HEK293 (cell line): ENCODE measurements at regions not wholly inside any gene's neighbourhood (a gene's known extent, or its start where the extent isn't known, plus 50 kb on each side); places are given as distances from the start of the nearest gene placed in this dataset.

Source experiments
- CTCF ChIA-PET: fragments of 350-600 bp; formaldehyde crosslinking; extraction: SDS; loops from one replicate; lab custom pipeline; 2021; ENCODE audit warnings: antibody characterized with exemption; lab: Yijun Ruan, JAX
- POLR2A ChIA-PET: fragments of 300-600 bp; formaldehyde crosslinking; extraction: SDS; loops from one replicate; lab custom pipeline; 2020; ENCODE audit warnings: antibody characterized with exemption, inconsistent platforms; lab: Yijun Ruan, JAX
- H3K27ac ChIP-seq: fragments of 200-500 bp; sonication (Bioruptor generic); 2 replicates; pipeline ENCODE4 v1.5.1; 2014; ENCODE audit warnings: low read depth, low read length, control low read depth, inconsistent platforms; ENCODE audit errors: extremely low read depth
- H3K36me3 ChIP-seq, 2 experiments: fragments of 200-500 bp in 1 of 2; sonication (Bioruptor generic) in 1 of 2; 1 replicate in 1 of 2; 2 replicates in 1 of 2; pipeline ENCODE4 v1.5.1; 2014 to 2017; ENCODE audit warnings: inconsistent platforms in 2 of 2, low read length in 2 of 2; ENCODE audit not compliant: control insufficient read depth in 2 of 2, insufficient read depth in 1 of 2
- H3K4me1 ChIP-seq: fragments of 200-500 bp; sonication (Bioruptor generic); 2 replicates; pipeline ENCODE4 v1.5.1; 2014; ENCODE audit warnings: mild to moderate bottlenecking, low read length, inconsistent platforms; ENCODE audit not compliant: control insufficient read depth, insufficient read depth
- H3K4me3 ChIP-seq: 2 replicates; pipeline ENCODE4 v1.5.1; 2011; ENCODE audit warnings: low read depth, mild to moderate bottlenecking, control low read depth, low read length, moderate library complexity
- H3K9me3 ChIP-seq: fragments of 200-500 bp; sonication (Bioruptor generic); 2 replicates; pipeline ENCODE4 v1.5.1; 2014; ENCODE audit warnings: low read depth, low read length, inconsistent platforms; ENCODE audit not compliant: control insufficient read depth, insufficient read depth
- ATF2 ChIP-seq: fragments of 450-650 bp; formaldehyde crosslinking; IDR thresholded peaks from 2 replicates; pipeline ENCODE4 v1.5.1; 2016; ENCODE audit warnings: missing biosample characterization, missing genetic modification characterization, low read depth
- OVOL3 ChIP-seq: fragments of 450-650 bp; formaldehyde crosslinking; IDR thresholded peaks from 2 replicates; pipeline ENCODE4 v1.5.1; 2016; ENCODE audit warnings: missing biosample characterization, missing genetic modification characterization
- REPIN1 ChIP-seq: fragments of 450-650 bp; formaldehyde crosslinking; IDR thresholded peaks from 2 replicates; pipeline ENCODE4 v1.5.1; 2017; ENCODE audit warnings: missing biosample characterization, missing genetic modification characterization, low read depth
- SP3 ChIP-seq: fragments of 450-650 bp; formaldehyde crosslinking; IDR thresholded peaks from 2 replicates; pipeline ENCODE4 v1.5.1; 2016; ENCODE audit warnings: missing biosample characterization, missing genetic modification characterization
- ZBTB44 ChIP-seq: fragments of 450-650 bp; IDR thresholded peaks from 2 replicates; pipeline ENCODE4 v1.5.1; 2018; ENCODE audit warnings: missing biosample characterization, mild to moderate bottlenecking, missing genetic modification characterization
- ZNF10 ChIP-seq: fragments of 450-650 bp; formaldehyde crosslinking; IDR thresholded peaks from 2 replicates; pipeline ENCODE4 v1.5.1; 2017; ENCODE audit warnings: missing biosample characterization, missing genetic modification characterization
- ZNF132 ChIP-seq: fragments of 450-650 bp; formaldehyde crosslinking; IDR thresholded peaks from 2 replicates; pipeline ENCODE4 v1.5.1; 2017; ENCODE audit warnings: missing biosample characterization, missing genetic modification characterization, borderline replicate concordance
- ZNF146 ChIP-seq: fragments of 450-650 bp; formaldehyde crosslinking; IDR thresholded peaks from 2 replicates; pipeline ENCODE4 v1.5.1; 2016; ENCODE audit warnings: missing biosample characterization, missing genetic modification characterization
- ZNF302 ChIP-seq: fragments of 450-650 bp; formaldehyde crosslinking; IDR thresholded peaks from 2 replicates; pipeline ENCODE4 v1.5.1; 2016; ENCODE audit warnings: missing biosample characterization, missing genetic modification characterization, low read depth
- ZNF501 ChIP-seq: fragments of 450-650 bp; formaldehyde crosslinking; IDR thresholded peaks from 2 replicates; pipeline ENCODE4 v1.5.1; 2016; ENCODE audit warnings: missing biosample characterization, missing genetic modification characterization
- ZNF596 ChIP-seq: fragments of 450-650 bp; IDR thresholded peaks from 2 replicates; pipeline ENCODE4 v1.5.0; 2018; ENCODE audit warnings: missing biosample characterization, mild to moderate bottlenecking, missing genetic modification characterization, moderate library complexity
- ZNF623 ChIP-seq: fragments of 450-650 bp; formaldehyde crosslinking; IDR thresholded peaks from 2 replicates; pipeline ENCODE4 v1.5.1; 2016; ENCODE audit warnings: missing biosample characterization, missing genetic modification characterization
- ZNF626 ChIP-seq: fragments of 450-650 bp; sonication (Bioruptor Pico); formaldehyde crosslinking; IDR thresholded peaks from 2 replicates; pipeline ENCODE4 v1.5.1; 2018; ENCODE audit warnings: missing biosample characterization, missing genetic modification characterization, inconsistent platforms
- ZNF791 ChIP-seq: fragments of 450-650 bp; formaldehyde crosslinking; IDR thresholded peaks from 2 replicates; pipeline ENCODE4 v1.5.1; 2016; ENCODE audit warnings: missing biosample characterization, missing genetic modification characterization
- ZXDB ChIP-seq: fragments of 450-650 bp; formaldehyde crosslinking; IDR thresholded peaks from 2 replicates; pipeline ENCODE4 v1.5.1; 2016; ENCODE audit warnings: missing biosample characterization, missing genetic modification characterization
- TF ChIP-seq, protein P1 (sequence below): fragments of 450-650 bp; formaldehyde crosslinking; IDR thresholded peaks from 2 replicates; pipeline ENCODE4 v1.5.1; 2016; ENCODE audit warnings: missing biosample characterization, missing genetic modification characterization
- TF ChIP-seq, protein P2 (sequence below): fragments of 450-650 bp; formaldehyde crosslinking; IDR thresholded peaks from 2 replicates; pipeline ENCODE4 v1.5.1; 2016; ENCODE audit warnings: missing biosample characterization, missing genetic modification characterization
- TF ChIP-seq, protein P3 (sequence below): fragments of 450-650 bp; formaldehyde crosslinking; IDR thresholded peaks from 2 replicates; pipeline ENCODE4 v1.5.1; 2017; ENCODE audit warnings: missing biosample characterization, missing genetic modification characterization

- POLR2A ChIA-PET, result no interaction called here
- Histone ChIP-seq H3K4me3 (no peak overlapping the region), H3K27ac (no peak overlapping the region), H3K4me1 (no peaks in the 10 kb centered on the region), H3K9me3 (no peaks in the 10 kb centered on the region), H3K36me3 (no peaks in the 10 kb centered on the region)
- CTCF ChIA-PET, result no interaction called here
- TF ChIP-seq ZNF626, result no peak
These were observed 195.2 kb upstream of the SOX14 start for GRCh38 chr3:137568880-137569279.

- Histone ChIP-seq H3K4me3 (no peak overlapping the region), H3K4me1 (no peaks in the 10 kb centered on the region), H3K27ac (no peak overlapping the region), H3K9me3 (no peaks in the 10 kb centered on the region), H3K36me3 (no peaks in the 10 kb centered on the region)
- TF ChIP-seq ZNF10, result no peak
- CTCF ChIA-PET, result no interaction called here
- POLR2A ChIA-PET, result no interaction called here
These were observed 191.2 kb upstream of the SOX14 start for GRCh38 chr3:137572931-137573330.

- Histone ChIP-seq H3K9me3 (no peaks in the 10 kb centered on the region), H3K27ac (no peak overlapping the region), H3K4me3 (no peak overlapping the region), H3K36me3 (no peaks in the 10 kb centered on the region), H3K4me1 (no peaks in the 10 kb centered on the region)
- TF ChIP-seq, protein P1, sequence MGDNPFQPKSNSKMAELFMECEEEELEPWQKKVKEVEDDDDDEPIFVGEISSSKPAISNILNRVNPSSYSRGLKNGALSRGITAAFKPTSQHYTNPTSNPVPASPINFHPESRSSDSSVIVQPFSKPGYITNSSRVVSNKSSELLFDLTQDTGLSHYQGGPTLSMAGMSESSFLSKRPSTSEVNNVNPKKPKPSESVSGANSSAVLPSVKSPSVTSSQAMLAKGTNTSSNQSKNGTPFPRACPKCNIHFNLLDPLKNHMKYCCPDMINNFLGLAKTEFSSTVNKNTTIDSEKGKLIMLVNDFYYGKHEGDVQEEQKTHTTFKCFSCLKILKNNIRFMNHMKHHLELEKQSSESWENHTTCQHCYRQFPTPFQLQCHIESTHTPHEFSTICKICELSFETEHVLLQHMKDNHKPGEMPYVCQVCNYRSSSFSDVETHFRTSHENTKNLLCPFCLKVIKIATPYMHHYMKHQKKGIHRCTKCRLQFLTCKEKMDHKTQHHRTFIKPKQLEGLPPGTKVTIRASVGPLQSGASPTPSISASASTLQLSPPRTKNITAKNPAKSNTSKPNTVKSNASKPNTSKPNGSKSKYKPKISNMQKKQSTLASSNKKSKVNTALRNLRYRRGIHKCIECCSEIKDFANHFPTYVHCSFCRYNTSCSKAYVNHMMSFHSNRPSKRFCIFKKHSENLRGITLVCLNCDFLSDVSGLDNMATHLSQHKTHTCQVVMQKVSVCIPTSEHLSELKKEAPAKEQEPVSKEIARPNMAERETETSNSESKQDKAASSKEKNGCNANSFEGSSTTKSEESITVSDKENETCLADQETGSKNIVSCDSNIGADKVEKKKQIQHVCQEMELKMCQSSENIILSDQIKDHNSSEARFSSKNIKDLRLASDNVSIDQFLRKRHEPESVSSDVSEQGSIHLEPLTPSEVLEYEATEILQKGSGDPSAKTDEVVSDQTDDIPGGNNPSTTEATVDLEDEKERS (tag by site-specific recombination), result no peak
- TF ChIP-seq ZNF501, result no peak
- TF ChIP-seq, protein P2, sequence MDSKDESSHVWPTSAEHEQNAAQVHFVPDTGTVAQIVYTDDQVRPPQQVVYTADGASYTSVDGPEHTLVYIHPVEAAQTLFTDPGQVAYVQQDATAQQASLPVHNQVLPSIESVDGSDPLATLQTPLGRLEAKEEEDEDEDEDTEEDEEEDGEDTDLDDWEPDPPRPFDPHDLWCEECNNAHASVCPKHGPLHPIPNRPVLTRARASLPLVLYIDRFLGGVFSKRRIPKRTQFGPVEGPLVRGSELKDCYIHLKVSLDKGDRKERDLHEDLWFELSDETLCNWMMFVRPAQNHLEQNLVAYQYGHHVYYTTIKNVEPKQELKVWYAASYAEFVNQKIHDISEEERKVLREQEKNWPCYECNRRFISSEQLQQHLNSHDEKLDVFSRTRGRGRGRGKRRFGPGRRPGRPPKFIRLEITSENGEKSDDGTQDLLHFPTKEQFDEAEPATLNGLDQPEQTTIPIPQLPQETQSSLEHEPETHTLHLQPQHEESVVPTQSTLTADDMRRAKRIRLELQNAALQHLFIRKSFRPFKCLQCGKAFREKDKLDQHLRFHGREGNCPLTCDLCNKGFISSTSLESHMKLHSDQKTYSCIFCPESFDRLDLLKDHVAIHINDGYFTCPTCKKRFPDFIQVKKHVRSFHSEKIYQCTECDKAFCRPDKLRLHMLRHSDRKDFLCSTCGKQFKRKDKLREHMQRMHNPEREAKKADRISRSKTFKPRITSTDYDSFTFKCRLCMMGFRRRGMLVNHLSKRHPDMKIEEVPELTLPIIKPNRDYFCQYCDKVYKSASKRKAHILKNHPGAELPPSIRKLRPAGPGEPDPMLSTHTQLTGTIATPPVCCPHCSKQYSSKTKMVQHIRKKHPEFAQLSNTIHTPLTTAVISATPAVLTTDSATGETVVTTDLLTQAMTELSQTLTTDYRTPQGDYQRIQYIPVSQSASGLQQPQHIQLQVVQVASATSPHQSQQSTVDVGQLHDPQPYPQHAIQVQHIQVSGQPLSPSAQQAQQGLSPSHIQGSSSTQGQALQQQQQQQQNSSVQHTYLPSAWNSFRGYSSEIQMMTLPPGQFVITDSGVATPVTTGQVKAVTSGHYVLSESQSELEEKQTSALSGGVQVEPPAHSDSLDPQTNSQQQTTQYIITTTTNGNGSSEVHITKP (tag by site-specific recombination), result no peak
- no peak for TF ChIP-seq ZNF146 (tag by site-specific recombination)
- no peak for TF ChIP-seq SP3 (tag by site-specific recombination)
- no peak for TF ChIP-seq ZNF623 (tag by site-specific recombination)
- TF ChIP-seq ZXDB (tag by site-specific recombination), result no peak
- no peak for TF ChIP-seq ZNF596 (tag by site-specific recombination)
- POLR2A ChIA-PET, result no interaction called here
- CTCF ChIA-PET, result interaction anchor here (0.6 kb wide), 1 partner anchor 88 kb away, joined by 3 read pairs; no protein-coding TSS in a partner anchor
These were observed 181.6 kb upstream of the SOX14 start for GRCh38 chr3:137582484-137582883.

DNA sequence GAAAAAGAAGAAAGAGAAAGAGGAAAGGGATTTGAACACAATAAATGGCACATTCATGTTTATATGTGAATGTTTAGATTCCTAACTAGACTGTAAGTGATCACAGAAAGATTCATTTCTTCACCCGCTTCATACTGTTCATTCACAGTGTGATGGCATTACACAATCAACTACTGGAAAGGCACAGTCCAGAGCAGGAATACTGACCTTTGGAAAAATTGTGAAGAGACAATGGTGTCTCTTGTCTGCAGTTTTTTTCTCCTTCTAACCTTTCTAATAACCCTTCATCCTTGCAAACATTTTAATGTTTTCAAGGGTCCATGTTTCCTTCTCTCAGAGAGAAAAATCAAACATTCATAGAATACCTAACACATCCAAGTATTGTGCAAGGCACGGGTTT, 180.9 kb upstream of the SOX14 start:
- CTCF ChIA-PET, result no interaction called here
- H3K9me3 ChIP-seq, result no peaks in the 10 kb centered on the region
- TF ChIP-seq OVOL3 (tag by site-specific recombination) (no peak), ZNF302 (tag by site-specific recombination) (no peak), REPIN1 (tag by site-specific recombination) (no peak), ZBTB44 (tag by site-specific recombination) (no peak), ZNF132 (no peak), ATF2 (tag by site-specific recombination) (no peak), ZNF791 (tag by site-specific recombination) (no peak)
- TF ChIP-seq, protein P3, sequence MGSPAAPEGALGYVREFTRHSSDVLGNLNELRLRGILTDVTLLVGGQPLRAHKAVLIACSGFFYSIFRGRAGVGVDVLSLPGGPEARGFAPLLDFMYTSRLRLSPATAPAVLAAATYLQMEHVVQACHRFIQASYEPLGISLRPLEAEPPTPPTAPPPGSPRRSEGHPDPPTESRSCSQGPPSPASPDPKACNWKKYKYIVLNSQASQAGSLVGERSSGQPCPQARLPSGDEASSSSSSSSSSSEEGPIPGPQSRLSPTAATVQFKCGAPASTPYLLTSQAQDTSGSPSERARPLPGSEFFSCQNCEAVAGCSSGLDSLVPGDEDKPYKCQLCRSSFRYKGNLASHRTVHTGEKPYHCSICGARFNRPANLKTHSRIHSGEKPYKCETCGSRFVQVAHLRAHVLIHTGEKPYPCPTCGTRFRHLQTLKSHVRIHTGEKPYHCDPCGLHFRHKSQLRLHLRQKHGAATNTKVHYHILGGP (tag by site-specific recombination), result no peak

More for the DNA sequence above, 180.9 kb upstream of the SOX14 start:
- no peak overlapping the region for H3K27ac ChIP-seq
- no peak overlapping the region for H3K4me3 ChIP-seq
- POLR2A ChIA-PET, result no interaction called here
- no peaks in the 10 kb centered on the region for H3K36me3 ChIP-seq
- H3K4me1 ChIP-seq, result no peaks in the 10 kb centered on the region
